ENCODE measurements at regions not wholly inside any gene's neighbourhood (a gene's known extent, or its start where the extent isn't known, plus 50 kb on each side); places are given as distances from the start of the nearest gene placed in this dataset.
A peak's percentile ranks its signal among the peaks of the same experiment; 100 is the strongest.
"Not testable (repeated sequence)": the region's sequence is repeated elsewhere in the genome, so short reads cannot be mapped to it uniquely, and the experiment has no call there.

GRCh38 chr3:18987862-18988447 lies 160.4 kb upstream of the KCNH8 start:
- no peak for DNase-seq

DNA sequence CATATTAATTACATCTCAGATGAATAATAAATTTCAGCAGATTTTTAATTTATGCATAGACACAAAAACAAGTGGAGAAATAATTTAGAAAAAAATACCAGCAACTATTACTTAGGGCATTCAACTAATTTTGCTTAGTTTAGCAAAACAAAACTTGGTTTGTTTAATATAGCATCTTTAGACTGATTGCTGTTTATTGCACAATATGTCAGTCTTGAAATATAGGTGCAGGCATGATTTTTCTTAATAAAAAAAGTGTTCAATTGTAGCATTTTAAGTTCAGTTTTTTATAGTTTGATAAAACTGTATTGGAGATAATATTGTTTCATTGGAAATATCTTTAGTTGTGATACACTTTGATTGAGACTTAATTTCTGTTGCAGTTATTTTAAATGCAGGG lies 161.2 kb upstream of the KCNH8 start:
- DNase-seq, result no peak

DNA sequence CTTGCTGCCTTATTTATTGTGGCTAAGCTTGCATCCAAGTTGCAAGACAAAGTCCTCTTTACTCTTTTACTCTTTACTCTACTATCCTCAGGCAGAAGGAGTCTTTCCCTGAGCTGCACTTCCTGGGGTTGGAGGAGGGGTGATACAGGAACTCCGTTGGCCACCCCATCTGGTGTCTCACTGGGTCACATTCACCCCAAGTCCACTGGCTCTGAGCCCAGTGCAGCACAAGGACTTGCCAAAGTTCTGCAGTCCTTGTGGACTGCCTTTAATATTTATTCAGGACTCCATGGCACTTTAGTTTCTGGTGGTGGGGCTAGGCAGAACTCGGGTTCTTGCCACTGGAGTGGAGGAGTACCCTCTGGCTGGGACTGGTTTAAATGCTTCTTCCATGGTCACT lies 165.4 kb upstream of the KCNH8 start:
- no peak for DNase-seq

DNA sequence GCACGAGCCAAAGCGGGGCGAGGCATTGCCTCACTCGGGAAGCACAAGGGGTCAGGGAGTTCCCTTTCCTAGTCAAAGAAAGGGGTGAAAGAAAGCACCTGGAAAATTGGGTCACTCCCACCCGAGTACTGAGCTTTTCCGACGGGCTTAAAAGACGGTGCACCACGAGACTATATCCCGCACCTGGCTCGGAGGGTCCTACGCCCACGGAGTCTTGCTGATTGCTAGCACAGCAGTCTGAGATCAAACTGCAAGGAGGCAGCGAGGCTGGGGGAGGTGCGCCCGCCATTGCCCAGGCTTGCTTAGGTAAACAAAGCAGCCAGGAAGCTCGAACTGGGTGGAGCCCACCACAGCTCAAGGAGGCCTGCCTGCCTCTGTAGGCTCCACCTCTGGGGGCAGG lies 172.2 kb upstream of the KCNH8 start:
- DNase-seq, result not testable (repeated sequence)

- DNase-seq, result no peak
These were observed 180.2 kb upstream of the KCNH8 start for GRCh38 chr3:18968120-18968519.

DNA sequence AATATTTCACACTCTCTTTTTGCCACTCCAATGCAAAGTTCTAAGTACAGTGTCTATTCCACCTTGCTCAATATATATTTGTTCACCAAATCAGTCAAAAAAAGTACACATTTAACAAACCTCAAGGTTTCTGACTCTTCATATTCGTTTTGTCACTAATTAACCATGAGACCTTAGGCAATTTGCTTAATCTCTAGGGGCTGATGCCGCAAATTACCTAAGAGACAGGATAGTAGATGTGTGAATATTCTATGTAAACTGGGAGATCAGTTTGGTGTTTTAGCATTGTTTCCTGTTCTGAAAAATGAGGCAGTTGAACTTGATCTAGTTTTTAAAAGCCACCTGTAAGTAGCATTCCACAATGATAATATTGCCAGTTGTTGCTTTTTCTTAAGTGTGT lies 182.5 kb upstream of the KCNH8 start:
- DNase-seq, result no peak

DNA sequence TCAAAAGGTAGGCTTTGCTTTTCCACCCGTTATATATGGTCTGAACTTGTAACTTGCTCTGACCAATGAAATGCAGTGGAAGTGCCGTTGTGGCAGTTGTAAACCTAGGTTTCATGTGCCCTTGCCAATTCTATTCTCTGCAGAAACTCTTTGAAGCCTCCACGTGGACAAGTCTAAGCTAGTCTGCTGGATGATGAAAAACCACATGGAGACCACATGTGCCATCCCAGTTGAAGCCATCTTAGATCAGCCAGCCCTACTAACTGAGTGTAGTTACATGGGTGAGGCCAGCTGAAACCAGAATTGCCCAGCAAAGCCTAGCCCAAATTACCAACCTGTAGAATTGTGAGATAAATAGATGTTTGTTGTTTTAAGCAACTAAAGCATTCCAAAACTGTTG lies 183.7 kb upstream of the KCNH8 start:
- no peak for DNase-seq

DNA sequence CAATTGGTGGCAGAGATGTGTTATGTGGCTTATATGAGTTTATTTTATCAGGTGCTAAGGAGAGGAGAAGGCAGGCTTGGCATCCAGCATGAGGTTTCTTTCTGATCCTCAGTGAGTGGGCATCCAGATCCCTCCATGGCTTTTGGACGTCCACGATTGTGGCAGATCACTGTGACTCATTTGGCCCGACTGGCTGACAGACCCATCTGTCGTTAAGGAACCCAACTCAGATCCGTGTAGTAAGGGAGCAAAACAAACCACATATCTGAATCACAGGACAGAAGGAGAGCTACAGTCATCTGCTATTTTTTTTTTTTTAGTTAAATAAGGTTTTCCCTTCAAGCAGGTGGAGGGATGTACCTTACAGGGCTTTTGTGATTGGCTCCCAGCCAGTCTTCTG lies 197.0 kb upstream of the KCNH8 start:
- no peak for DNase-seq

GRCh38 chr3:18946524-18946923 lies 201.8 kb upstream of the KCNH8 start:
- DNase-seq, result peak in 1 of 2 experiments; percentile 33

GRCh38 chr3:18937574-18937973 lies 210.7 kb upstream of the KCNH8 start:
- no peak for DNase-seq

GRCh38 chr3:18919158-18919557 lies 229.2 kb upstream of the KCNH8 start:
- DNase-seq, result no peak

GRCh38 chr3:18917923-18918322 lies 230.4 kb upstream of the KCNH8 start:
- no peak for DNase-seq

GRCh38 chr3:18902081-18902793 lies 246.1 kb upstream of the KCNH8 start:
- no peak for DNase-seq

DNA sequence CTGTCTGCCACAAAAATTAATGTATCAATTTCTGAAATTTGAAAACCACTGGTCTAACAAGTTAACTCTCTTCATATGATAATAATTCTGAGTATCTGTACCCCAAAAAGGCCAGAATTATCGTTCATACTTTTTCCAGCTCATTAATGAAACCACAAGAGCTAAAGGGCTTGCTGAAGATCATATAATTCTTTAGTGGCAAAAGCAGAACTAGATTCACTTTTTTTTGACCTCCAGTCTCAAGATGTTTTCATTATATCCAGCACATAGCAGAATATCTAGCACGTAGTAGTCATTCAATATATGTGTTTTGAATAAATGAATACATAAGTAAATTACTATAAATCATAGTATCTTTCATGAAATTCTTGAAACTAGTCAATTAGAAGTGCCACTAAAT lies 246.7 kb upstream of the KCNH8 start:
- DNase-seq, result no peak

- no peak for DNase-seq
These were observed 247.3 kb upstream of the KCNH8 start for GRCh38 chr3:18900994-18901393.

GRCh38 chr3:18898911-18899310 lies 249.4 kb upstream of the KCNH8 start:
- no peak for DNase-seq

DNA sequence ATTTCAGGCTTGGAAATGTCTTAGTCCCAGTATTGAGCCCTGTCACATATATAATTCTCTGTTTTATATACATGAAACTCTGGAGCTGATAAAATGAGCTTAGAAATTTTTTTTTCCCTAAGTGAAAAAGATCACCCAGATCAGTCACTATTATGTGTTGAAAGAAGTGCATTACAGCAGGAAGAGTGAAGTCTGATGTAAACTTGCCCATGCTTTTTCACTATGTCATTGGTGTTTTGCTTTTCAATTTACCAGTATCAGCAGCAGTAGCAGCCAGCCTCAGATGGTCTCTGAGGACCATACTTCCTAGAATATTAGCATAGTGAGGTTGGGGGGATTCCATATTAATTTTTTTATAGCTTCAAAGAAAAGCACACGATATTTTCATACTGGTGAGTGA lies 255.6 kb upstream of the KCNH8 start:
- DNase-seq, result no peak

- no peak for DNase-seq
These were observed 256.3 kb upstream of the KCNH8 start for GRCh38 chr3:18892047-18892446.

DNA sequence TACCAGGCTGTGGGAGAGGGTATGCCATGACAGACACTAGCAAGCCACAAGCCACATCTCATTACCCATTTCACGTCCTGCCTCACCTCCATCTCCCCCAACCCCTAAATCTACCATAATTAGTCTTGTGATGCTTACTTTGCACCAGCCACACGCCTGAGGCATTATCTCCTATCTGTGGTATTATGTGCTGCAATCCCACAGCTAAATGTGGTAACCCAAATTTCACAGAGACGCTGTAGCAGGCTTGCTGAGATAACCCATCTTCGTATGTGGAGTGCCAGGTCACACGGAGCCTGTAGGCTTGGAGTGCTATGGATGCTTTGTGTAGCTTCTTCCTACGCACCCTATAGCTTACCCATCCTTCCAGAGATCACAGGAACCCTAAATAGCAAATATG lies 256.7 kb upstream of the KCNH8 start:
- DNase-seq, result no peak

- DNase-seq, result no peak
These were observed 257.9 kb upstream of the KCNH8 start for GRCh38 chr3:18890449-18890848.

GRCh38 chr3:18888819-18889218 lies 259.5 kb upstream of the KCNH8 start:
- DNase-seq, result no peak

GRCh38 chr3:18888370-18888769 lies 259.9 kb upstream of the KCNH8 start:
- DNase-seq, result no peak

- DNase-seq, result no peak
These were observed 262.0 kb upstream of the KCNH8 start for GRCh38 chr3:18886331-18886730.

DNA sequence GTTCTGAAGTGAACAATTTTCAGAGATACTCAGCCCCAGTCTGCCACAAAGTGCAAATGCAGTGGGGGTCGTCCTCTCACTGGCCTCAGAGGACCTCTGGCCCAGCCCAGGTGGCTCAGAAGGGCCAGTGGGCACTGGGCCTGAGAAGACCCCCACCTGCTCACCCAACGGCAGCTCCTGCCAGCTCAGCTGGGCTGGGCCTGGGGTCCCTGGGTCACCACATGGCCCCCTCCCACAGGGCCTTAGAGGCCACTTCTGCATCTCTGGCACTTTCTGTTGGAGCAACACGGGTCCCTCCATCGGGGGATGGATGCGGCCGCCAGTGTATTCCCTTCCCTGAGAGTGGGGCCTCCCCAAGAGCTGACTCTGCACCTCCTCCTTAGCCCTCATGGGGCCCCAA lies 262.7 kb upstream of the KCNH8 start:
- DNase-seq, result no peak

- no peak for DNase-seq
These were observed 264.7 kb upstream of the KCNH8 start for GRCh38 chr3:18883571-18883970.

All from SW 1271 (cell line).